ENCODE measurements at regions not wholly inside any gene's neighbourhood (a gene's known extent, or its start where the extent isn't known, plus 50 kb on each side); places are given as distances from the start of the nearest gene placed in this dataset.

GRCh38 chr22:48851933-48852549 lies 975.6 kb downstream of the BRD1 start:
- Histone ChIP-seq H3K9me3 (ENCODE audit: low read length) (no peaks in the 10 kb centered on the region), H3K27me3 (ENCODE audit: low read length) (no peaks in the 10 kb centered on the region)

GRCh38 chr22:48850658-48851287 lies 976.9 kb downstream of the BRD1 start:
- H3K9me2 ChIP-seq (replicated peaks; ENCODE audit: low read length), result no peaks in the 10 kb centered on the region
- H3K9me3 ChIP-seq (ENCODE audit: low read length), result no peaks in the 10 kb centered on the region
- H3K4me2 ChIP-seq (ENCODE audit: low read length), result no peak overlapping the region
- no peaks in the 10 kb centered on the region for H3K79me2 ChIP-seq (ENCODE audit: low read length)
- no peaks in the 10 kb centered on the region for H3K27me3 ChIP-seq (ENCODE audit: low read length)
- POLR2A ChIA-PET (ENCODE audit: unreplicated experiment), result no interaction called here
- no peak for ATAC-seq
- CTCF ChIA-PET, result no interaction called here
- intact Hi-C loops (cut with micrococcal nuclease), result no loop called here
- H3K9ac ChIP-seq (ENCODE audit: low read length), result no peak overlapping the region
- no peaks in the 10 kb centered on the region for H3K4me1 ChIP-seq (ENCODE audit: insufficient read depth, low read length)
- H2AFZ ChIP-seq (ENCODE audit: low read length), result no peak overlapping the region
- no peak overlapping the region for H3K27ac ChIP-seq (ENCODE audit: low read length)
- no peak for DNase-seq
- BruUV-seq (replicated peaks), result no TSS peak
- H4K20me1 ChIP-seq (ENCODE audit: low read length), result no peaks in the 10 kb centered on the region
- no peak overlapping the region for H3K4me3 ChIP-seq (ENCODE audit: low read length)
- TF ChIP-seq EZH2 (IDR thresholded peaks at IDR 0.05; ENCODE audit: low read length, unreplicated experiment), result no peak
- no peak for TF ChIP-seq EZH2phosphoT487 (IDR thresholded peaks at IDR 0.05; ENCODE audit: borderline replicate concordance, low read length)
- TF ChIP-seq, protein P1, sequence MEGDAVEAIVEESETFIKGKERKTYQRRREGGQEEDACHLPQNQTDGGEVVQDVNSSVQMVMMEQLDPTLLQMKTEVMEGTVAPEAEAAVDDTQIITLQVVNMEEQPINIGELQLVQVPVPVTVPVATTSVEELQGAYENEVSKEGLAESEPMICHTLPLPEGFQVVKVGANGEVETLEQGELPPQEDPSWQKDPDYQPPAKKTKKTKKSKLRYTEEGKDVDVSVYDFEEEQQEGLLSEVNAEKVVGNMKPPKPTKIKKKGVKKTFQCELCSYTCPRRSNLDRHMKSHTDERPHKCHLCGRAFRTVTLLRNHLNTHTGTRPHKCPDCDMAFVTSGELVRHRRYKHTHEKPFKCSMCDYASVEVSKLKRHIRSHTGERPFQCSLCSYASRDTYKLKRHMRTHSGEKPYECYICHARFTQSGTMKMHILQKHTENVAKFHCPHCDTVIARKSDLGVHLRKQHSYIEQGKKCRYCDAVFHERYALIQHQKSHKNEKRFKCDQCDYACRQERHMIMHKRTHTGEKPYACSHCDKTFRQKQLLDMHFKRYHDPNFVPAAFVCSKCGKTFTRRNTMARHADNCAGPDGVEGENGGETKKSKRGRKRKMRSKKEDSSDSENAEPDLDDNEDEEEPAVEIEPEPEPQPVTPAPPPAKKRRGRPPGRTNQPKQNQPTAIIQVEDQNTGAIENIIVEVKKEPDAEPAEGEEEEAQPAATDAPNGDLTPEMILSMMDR (conservative IDR thresholded peaks at IDR 0.05; ENCODE audit: low read depth, low read length), result no peak
- no peaks in the 10 kb centered on the region for H3F3A ChIP-seq (ENCODE audit: low read length, unreplicated experiment)
- H3K36me3 ChIP-seq (ENCODE audit: low read depth, low read length), result no peaks in the 10 kb centered on the region

More at GRCh38 chr22:48851933-48852549, 975.6 kb downstream of the BRD1 start:
- ATAC-seq (no peak), DNase-seq (no peak)
- no peaks in the 10 kb centered on the region for H4K20me1 ChIP-seq (ENCODE audit: low read length)
- no peaks in the 10 kb centered on the region for H3F3A ChIP-seq (ENCODE audit: low read length, unreplicated experiment)
- no peak overlapping the region for H3K9ac ChIP-seq (ENCODE audit: low read length)
- ChIA-PET POLR2A (ENCODE audit: unreplicated experiment) (no interaction called here), CTCF (no interaction called here)
- H3K79me2 ChIP-seq (ENCODE audit: low read length), result no peaks in the 10 kb centered on the region
- H3K9me2 ChIP-seq (replicated peaks; ENCODE audit: low read length), result no peaks in the 10 kb centered on the region
- no peak overlapping the region for H3K4me3 ChIP-seq (ENCODE audit: low read length)
- H3K4me1 ChIP-seq (ENCODE audit: insufficient read depth, low read length), result no peaks in the 10 kb centered on the region
- no peak overlapping the region for H3K4me2 ChIP-seq (ENCODE audit: low read length)
- intact Hi-C loops (cut with micrococcal nuclease), result no loop called here
- no peak overlapping the region for H2AFZ ChIP-seq (ENCODE audit: low read length)
- BruUV-seq (replicated peaks), result no TSS peak
- H3K36me3 ChIP-seq (ENCODE audit: low read depth, low read length), result no peaks in the 10 kb centered on the region
- H3K27ac ChIP-seq (ENCODE audit: low read length), result no peak overlapping the region
- TF ChIP-seq EZH2 (IDR thresholded peaks at IDR 0.05; ENCODE audit: low read length, unreplicated experiment) (no peak), EZH2phosphoT487 (IDR thresholded peaks at IDR 0.05; ENCODE audit: borderline replicate concordance, low read length) (no peak)
- TF ChIP-seq, protein P1 (conservative IDR thresholded peaks at IDR 0.05; ENCODE audit: low read depth, low read length), result no peak

DNA sequence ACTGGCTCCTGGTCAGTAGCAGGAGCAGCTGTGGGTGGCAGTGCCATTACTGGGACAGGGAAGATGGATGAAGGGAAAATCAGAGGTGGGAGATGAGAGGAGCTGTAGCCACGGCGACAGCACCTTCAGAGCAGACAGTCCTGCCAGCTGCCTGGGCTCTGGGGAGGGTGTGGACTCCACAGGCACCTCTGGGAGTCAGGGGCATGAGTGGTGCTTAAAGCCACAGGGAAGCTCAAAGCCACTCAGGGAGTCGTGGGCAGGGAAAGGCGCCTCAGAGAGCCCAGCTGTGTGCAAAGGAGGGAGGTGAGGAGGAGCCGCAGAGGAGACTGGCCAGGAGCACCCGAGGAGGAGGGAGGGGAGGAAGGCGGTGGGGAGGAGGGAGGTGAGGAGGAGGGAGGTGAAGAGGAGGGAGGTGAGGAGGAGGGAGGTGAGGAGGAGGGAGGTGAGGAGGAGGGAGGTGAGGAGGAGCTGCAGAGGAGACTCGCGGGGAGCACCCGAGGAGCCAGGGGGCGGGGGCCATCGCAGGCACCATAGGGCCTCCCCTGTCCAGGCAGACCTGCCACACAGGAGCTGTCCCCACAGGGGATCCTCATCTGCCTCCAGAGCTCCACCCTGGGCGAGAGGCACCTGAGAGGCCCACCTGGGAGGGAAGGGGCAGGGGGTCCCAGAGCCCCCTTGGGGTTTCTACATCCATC lies 977.6 kb downstream of the BRD1 start:
- CTCF ChIA-PET, result no interaction called here
- no peaks in the 10 kb centered on the region for H3K4me1 ChIP-seq (ENCODE audit: insufficient read depth, low read length)
- BruUV-seq (replicated peaks), result no TSS peak
- H3K9me3 ChIP-seq (ENCODE audit: low read length), result no peaks in the 10 kb centered on the region
- H3K27me3 ChIP-seq (ENCODE audit: low read length), result no peaks in the 10 kb centered on the region
- H3F3A ChIP-seq (ENCODE audit: low read length, unreplicated experiment), result no peaks in the 10 kb centered on the region
- H3K36me3 ChIP-seq (ENCODE audit: low read depth, low read length), result no peaks in the 10 kb centered on the region
- intact Hi-C loops (cut with micrococcal nuclease), result no loop called here
- DNase-seq (no peak), ATAC-seq (no peak)
- POLR2A ChIA-PET (ENCODE audit: unreplicated experiment), result no interaction called here
- H3K9ac ChIP-seq (ENCODE audit: low read length), result no peak overlapping the region
- H3K79me2 ChIP-seq (ENCODE audit: low read length), result no peaks in the 10 kb centered on the region
- TF ChIP-seq, protein P1 (conservative IDR thresholded peaks at IDR 0.05; ENCODE audit: low read depth, low read length), result no peak
- TF ChIP-seq EZH2 (IDR thresholded peaks at IDR 0.05; ENCODE audit: low read length, unreplicated experiment) (no peak), EZH2phosphoT487 (IDR thresholded peaks at IDR 0.05; ENCODE audit: borderline replicate concordance, low read length) (no peak)
- no peak overlapping the region for H3K4me3 ChIP-seq (ENCODE audit: low read length)
- H2AFZ ChIP-seq (ENCODE audit: low read length), result no peak overlapping the region
- H3K4me2 ChIP-seq (ENCODE audit: low read length), result no peak overlapping the region
- no peaks in the 10 kb centered on the region for H3K9me2 ChIP-seq (replicated peaks; ENCODE audit: low read length)
- no peaks in the 10 kb centered on the region for H4K20me1 ChIP-seq (ENCODE audit: low read length)
- H3K27ac ChIP-seq (ENCODE audit: low read length), result no peak overlapping the region

All from PC-3 (cell line).